Heart right ventricle (tissue), 16 donors: ENCODE measurements at regions not wholly inside any gene's neighbourhood (a gene's known extent, or its start where the extent isn't known, plus 50 kb on each side); places are given as distances from the start of the nearest gene placed in this dataset.

Experiments used
- ATAC-seq, 8 donors: fragments of 200-7000 bp; cut with Tn5 transposase; one replicate each; pipeline ENCODE4 v1.9.1; 2020; ENCODE audit warnings: mild to moderate bottlenecking in 8 of 8, moderate library complexity in 8 of 8, moderate number of reproducible peaks in 1 of 8
- DNase-seq, 2 donors: peaks; one replicate each; pipeline ENCODE4 v3.0.0-alpha.2; 2020
- H3K27ac ChIP-seq, 10 donors: fragments of 200-600 bp; sonication (generic) in 2 of 10; one replicate each; pipeline versions ENCODE4 v1.5.0 to v1.8.0; 2020 to 2022; ENCODE audit warnings: mild to moderate bottlenecking in 3 of 10
- H3K27me3 ChIP-seq, 7 donors: fragments of 200-600 bp; one replicate each; pipeline ENCODE4 v1.8.0; 2021 to 2022; ENCODE audit warnings: mild to moderate bottlenecking in 2 of 7
- H3K36me3 ChIP-seq, 9 donors: fragments of 200-600 bp; sonication (generic) in 1 of 9; one replicate each; pipeline versions ENCODE4 v1.5.0 to v1.8.0; 2020 to 2022; ENCODE audit warnings: mild to moderate bottlenecking in 2 of 9
- H3K4me1 ChIP-seq, 9 donors: fragments of 200-600 bp; sonication (generic) in 1 of 9; one replicate each; pipeline versions ENCODE4 v1.5.0 to v1.8.0; 2020 to 2022; ENCODE audit warnings: mild to moderate bottlenecking in 4 of 9
- H3K4me3 ChIP-seq, 10 donors: fragments of 200-600 bp; sonication (generic) in 2 of 10; one replicate each; pipeline versions ENCODE4 v1.5.0 to v1.8.0; 2020 to 2022; ENCODE audit warnings: mild to moderate bottlenecking in 7 of 10, moderate library complexity in 2 of 10
- H3K9me3 ChIP-seq, 11 donors: fragments of 200-600 bp in 10 of 11; sonication (generic) in 2 of 11; one replicate each; pipeline versions ENCODE4 v1.5.0 to v1.8.0; 2013 to 2022; ENCODE audit warnings: mild to moderate bottlenecking in 2 of 11, control low read depth in 1 of 11, moderate library complexity in 1 of 11
- WGBS, 2 donors: extraction: QIAGEN DNeasy Blood & Tissue Kit; methylation state at CpG; one replicate each; pipeline ENCODE4 v1.1.7; 2013; ENCODE audit warnings: inconsistent platforms in 1 of 2; 5-methylcytosine and 5-hydroxymethylcytosine counted together
- intact Hi-C, 10 donors: fragments of 100-400 bp; cut with DNase I; formaldehyde crosslinking; loops; one replicate each; pipeline versions ENCODE4 v1.11.1 to v1.14.2; 2022
- TF ChIP-seq, protein P1 (sequence below), 9 donors: fragments of 200-600 bp; sonication (generic) in 2 of 9; IDR thresholded peaks; one replicate each; pipeline versions ENCODE4 v1.5.0 to v1.8.0; 2021 to 2022; ENCODE audit warnings: antibody characterized with exemption in 9 of 9, mild to moderate bottlenecking in 5 of 9, moderate library complexity in 1 of 9
- donor health status: Arrhythmogenic right ventricular cardiomyopathy.
- donor health status: ischemic (EF 13 %, LVEDD 7.1; RV severe dilation, severe dysfunction).
- donor health status: healthy with polysubstance abuse.
- donor health status: DM: no; HTN: yes; CAD: no.
- donor health status: DM: no; HTN: no; CAD: no.
- donor health status: ischemic (EF 25% LVEDD 6.9; RV normal size, moderate dysfunction).
- donor health status: ischemic (EF 25% LVEDD 5.7; RV mildly dilated, moderate dysfunction).
- donor health status: healthy.
- donor health status: DM: yes; HTN: yes; CAD: no.
- donor health status: Ischemic cardiomyopathy.
- donor health status: ischemic (EF 35%, LVEDD 5.7; RV mildly dilated, moderate dysfunction).
- donor health status: nonischemic (EF 11% LVEDD 7.7; RV severe dilation, severe dysfunction).
- donor health status: DM: yes; HTN: yes; CAD: no.
- donor health status: PGD.
- donor health status: ischemic (EF 29% LVEDD 5.4; RV normal size, mild dysfunction).
- donor health status: nonischemic (EF 23%, LVEDD 6.1; RV moderate dilation, normal function).

GRCh38 chr4:166538491-166539005 lies 665.5 kb downstream of the TLL1 start:
- Histone ChIP-seq H3K4me3 (no peak overlapping the region), H3K4me1 (no peaks in the 10 kb centered on the region), H3K9me3 (no peaks in the 10 kb centered on the region), H3K27ac (no peak overlapping the region), H3K36me3 (no peaks in the 10 kb centered on the region), H3K27me3 (no peaks in the 10 kb centered on the region)
- DNase-seq (no peak), ATAC-seq (no peak)
- WGBS, 2 donors: 76 to 81% methylated on average over 2 of the region's 2 CpGs
- intact Hi-C loops: no loop called here
- TF ChIP-seq, protein P1, sequence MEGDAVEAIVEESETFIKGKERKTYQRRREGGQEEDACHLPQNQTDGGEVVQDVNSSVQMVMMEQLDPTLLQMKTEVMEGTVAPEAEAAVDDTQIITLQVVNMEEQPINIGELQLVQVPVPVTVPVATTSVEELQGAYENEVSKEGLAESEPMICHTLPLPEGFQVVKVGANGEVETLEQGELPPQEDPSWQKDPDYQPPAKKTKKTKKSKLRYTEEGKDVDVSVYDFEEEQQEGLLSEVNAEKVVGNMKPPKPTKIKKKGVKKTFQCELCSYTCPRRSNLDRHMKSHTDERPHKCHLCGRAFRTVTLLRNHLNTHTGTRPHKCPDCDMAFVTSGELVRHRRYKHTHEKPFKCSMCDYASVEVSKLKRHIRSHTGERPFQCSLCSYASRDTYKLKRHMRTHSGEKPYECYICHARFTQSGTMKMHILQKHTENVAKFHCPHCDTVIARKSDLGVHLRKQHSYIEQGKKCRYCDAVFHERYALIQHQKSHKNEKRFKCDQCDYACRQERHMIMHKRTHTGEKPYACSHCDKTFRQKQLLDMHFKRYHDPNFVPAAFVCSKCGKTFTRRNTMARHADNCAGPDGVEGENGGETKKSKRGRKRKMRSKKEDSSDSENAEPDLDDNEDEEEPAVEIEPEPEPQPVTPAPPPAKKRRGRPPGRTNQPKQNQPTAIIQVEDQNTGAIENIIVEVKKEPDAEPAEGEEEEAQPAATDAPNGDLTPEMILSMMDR (IDR thresholded peaks at IDR 0.05): no peak

- TF ChIP-seq, protein P1 (IDR thresholded peaks at IDR 0.05): no peak
- DNase-seq: no peak
- Histone ChIP-seq H3K27me3 (no peaks in the 10 kb centered on the region), H3K9me3 (peaks cover 0 to 4% (median 0%) of the 10 kb centered on the region in 11 donors), H3K36me3 (no peaks in the 10 kb centered on the region), H3K4me1 (no peaks in the 10 kb centered on the region), H3K27ac (no peak overlapping the region), H3K4me3 (no peak overlapping the region)
- intact Hi-C loops: no loop called here
- ATAC-seq: no peak
- WGBS, 2 donors: 83 to 85% methylated on average over 6 of the region's 6 CpGs
Observed at GRCh38 chr4:166546009-166546408, 673.0 kb downstream of the TLL1 start.

DNA sequence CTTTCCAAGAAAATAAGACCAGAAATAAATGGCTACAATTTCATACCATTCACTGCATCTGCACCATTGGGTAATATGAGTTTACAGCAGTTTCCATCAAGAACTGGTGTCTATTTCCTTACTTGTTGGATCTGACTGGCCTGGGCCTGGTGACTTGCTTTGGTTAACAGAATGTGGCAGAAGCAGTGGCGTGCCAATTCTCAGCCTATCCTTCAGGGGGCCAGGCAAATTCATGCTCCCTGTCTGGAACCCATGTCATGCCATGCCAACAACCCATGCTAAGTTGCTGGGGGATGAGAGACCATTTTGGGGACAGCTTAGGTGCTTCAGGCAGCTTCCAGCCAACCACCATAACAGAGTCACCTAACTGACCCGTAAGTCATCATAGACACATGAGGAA lies 656.7 kb downstream of the SPOCK3 start:
- no peak for ATAC-seq

DNA sequence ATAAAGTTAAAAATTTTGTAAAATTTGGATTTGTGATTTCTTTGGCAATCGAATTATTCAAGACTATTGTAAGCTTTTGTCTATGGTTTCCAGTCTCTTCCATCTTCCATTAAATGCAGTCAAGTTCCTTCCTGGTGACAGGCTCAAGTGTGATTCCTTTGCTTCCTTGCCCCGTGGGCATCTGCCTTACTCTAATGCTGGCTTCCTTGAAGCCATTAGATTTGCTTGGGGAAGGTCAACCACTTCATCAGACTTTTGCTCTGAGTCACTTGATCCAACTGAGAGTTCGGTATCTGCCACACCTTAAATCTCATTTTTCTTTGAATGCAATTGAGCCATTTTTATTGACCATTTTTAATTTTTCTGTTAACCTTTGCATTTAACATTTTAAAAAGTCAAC lies 648.8 kb downstream of the SPOCK3 start:
- no peaks in the 10 kb centered on the region for H3K36me3 ChIP-seq
- ATAC-seq: no peak
- no peak for DNase-seq
- H3K4me1 ChIP-seq: no peaks in the 10 kb centered on the region
- no peak overlapping the region for H3K4me3 ChIP-seq
- intact Hi-C loops: no loop called here
- H3K27me3 ChIP-seq: no peaks in the 10 kb centered on the region
- no peaks in the 10 kb centered on the region for H3K9me3 ChIP-seq
- TF ChIP-seq, protein P1 (IDR thresholded peaks at IDR 0.05): no peak
- WGBS, 2 donors: 61 to 70% methylated on average over 3 of the region's 3 CpGs
- H3K27ac ChIP-seq: no peak overlapping the region

More for the DNA sequence above, 656.7 kb downstream of the SPOCK3 start:
- Histone ChIP-seq H3K27ac (no peak overlapping the region), H3K4me1 (no peaks in the 10 kb centered on the region), H3K9me3 (peaks cover 0 to 17% (median 0%) of the 10 kb centered on the region in 11 donors), H3K4me3 (no peak overlapping the region), H3K27me3 (no peaks in the 10 kb centered on the region), H3K36me3 (no peaks in the 10 kb centered on the region)
- WGBS, 2 donors: 77 to 82% methylated on average over 2 of the region's 2 CpGs
- no peak for DNase-seq
- intact Hi-C loops: no loop called here
- TF ChIP-seq, protein P1 (IDR thresholded peaks at IDR 0.05): no peak
